ENCODE measurements at regions not wholly inside any gene's neighbourhood (a gene's known extent, or its start where the extent isn't known, plus 50 kb on each side); places are given as distances from the start of the nearest gene placed in this dataset.

- no peak for TF ChIP-seq BCL6 (CRISPR knock-in tag; IDR thresholded peaks at IDR 0.05)
- TF ChIP-seq CTCF (CRISPR knock-in tag; IDR thresholded peaks at IDR 0.05): no peak
- TF ChIP-seq RAD21 (CRISPR knock-in tag; IDR thresholded peaks at IDR 0.05): no peak
- no peak for TF ChIP-seq ZNF761 (CRISPR knock-in tag; conservative IDR thresholded peaks at IDR 0.05)
- no peak for TF ChIP-seq HCFC1 (IDR thresholded peaks at IDR 0.05; ENCODE audit: low read depth, low read length)
- no peak for TF ChIP-seq ZFX (CRISPR knock-in tag; IDR thresholded peaks at IDR 0.05; ENCODE audit: low read depth)
Observed at GRCh38 chr14:42654707-42655106, 1048.0 kb downstream of the LRFN5 start.
